ENCODE measurements at regions not wholly inside any gene's neighbourhood (a gene's known extent, or its start where the extent isn't known, plus 50 kb on each side); places are given as distances from the start of the nearest gene placed in this dataset.
"Not testable (repeated sequence)": the region's sequence is repeated elsewhere in the genome, so short reads cannot be mapped to it uniquely, and the experiment has no call there.

GRCh38 chr2:84286878-84287277, 172.2 kb downstream of the SUCLG1 start:
- no peak for DNase-seq

DNA sequence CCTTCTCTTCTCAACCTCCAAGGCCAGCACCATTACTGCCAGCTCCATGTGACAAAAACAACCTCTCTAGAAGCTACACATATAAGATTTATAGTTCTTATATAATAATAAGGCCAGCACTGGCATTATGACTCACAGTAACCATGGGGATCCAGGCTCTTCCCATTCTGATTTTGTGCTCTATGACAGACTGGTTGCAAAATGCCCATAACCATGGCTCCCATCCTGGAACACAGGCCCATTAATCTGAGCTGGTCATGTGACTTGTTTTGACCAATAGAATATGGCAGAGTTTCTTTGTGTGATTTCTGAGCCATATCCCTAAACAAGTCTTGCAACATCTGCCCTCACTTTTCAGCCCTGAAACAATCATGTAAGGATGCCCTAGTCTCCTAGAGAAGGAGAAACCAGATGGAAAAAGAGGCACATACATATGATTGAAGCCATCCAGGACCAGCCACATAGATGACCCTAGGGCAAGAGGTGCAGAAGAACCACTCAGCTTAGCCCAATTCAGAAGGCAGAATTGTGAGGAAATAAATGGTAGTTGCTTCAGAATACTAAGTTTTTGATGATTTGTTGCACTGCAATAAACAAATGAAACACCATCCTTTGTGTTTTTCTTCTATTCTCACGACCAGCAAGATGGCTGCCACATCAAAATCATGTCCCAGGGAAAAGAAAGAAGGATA, 173.9 kb downstream of the SUCLG1 start:
- DNase-seq = no peak

DNA sequence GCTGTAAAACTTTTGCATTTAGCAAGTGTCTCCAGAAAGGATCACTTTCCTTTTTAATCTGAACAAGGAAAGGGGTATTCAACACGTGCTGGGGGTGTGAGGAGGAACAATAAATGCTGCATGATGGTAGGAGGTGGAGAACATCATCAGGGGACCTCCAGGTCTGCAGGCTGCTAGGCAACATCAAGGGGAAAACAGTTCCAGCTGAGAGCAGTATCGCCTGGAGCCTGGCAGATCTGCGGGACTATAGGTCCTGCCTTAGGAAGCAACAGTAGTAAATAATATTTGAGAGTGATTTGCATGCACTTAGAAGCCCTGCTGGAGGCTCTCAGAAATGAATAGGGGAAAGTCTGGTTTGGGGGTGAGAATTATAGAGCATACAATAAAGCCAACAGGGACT, 175.6 kb downstream of the SUCLG1 start:
- no peak for DNase-seq

GRCh38 chr2:84281510-84281909, 177.6 kb downstream of the SUCLG1 start:
- DNase-seq = no peak

DNA sequence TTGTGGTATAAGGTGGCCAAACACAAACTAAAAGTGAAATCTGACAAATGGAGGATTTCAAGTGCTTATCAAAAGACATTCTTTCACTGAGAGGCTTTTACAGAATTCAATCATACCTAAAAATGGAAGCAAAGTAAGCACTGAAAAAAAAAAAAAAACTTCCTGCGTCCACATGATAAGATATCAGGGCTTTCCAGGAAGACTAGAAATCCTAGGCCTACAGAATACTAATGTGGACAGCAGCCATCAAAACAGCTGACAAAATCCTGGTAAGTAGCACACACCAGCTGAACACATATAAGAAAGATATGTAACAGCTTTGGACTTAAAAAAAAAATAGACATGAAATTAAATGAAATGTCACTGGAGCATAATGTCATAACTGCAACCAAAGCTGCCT, 178.2 kb downstream of the SUCLG1 start:
- no peak for DNase-seq

GRCh38 chr2:84278386-84278785, 180.7 kb downstream of the SUCLG1 start:
- DNase-seq = no peak

- DNase-seq = no peak
These were observed 182.4 kb downstream of the SUCLG1 start for GRCh38 chr2:84276590-84277255.

DNA sequence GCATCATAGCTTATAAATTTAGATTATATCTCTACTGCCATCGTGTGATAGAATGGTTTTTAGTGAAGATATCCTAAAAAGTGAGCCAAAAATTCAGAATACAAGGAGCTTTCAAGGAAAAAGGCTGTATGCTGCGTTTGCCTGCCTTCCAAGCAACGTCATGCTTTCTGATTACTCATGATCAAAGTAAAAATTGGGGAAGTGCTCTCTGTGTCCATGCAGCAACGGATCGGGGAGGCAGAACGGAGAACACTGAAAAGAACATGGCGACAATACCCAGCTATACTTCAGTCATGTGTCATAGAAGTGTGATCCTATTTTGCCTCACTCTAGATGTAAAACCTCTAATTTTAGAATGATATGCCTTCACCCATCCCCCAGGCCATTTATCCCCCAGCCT, 185.7 kb downstream of the SUCLG1 start:
- no peak for DNase-seq

DNA sequence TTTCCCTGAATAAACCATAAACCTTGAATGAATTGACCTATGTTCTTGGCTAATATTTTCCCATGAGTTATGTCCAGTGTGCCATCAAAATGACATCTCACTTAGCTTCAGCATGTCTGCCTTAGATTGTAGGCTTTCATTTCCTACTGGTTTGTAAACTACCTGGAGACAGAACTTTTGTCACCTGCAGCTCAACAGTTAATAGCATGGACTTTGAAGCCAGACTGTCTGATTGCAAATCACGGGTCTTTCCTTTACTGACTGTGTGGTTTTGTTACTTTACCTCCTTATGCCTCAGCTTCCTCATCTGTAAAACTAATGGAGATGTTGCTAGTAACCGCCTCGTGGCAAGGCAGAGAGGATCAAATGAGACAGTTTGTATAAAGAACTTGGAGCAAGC, 187.1 kb downstream of the SUCLG1 start:
- DNase-seq = no peak

DNA sequence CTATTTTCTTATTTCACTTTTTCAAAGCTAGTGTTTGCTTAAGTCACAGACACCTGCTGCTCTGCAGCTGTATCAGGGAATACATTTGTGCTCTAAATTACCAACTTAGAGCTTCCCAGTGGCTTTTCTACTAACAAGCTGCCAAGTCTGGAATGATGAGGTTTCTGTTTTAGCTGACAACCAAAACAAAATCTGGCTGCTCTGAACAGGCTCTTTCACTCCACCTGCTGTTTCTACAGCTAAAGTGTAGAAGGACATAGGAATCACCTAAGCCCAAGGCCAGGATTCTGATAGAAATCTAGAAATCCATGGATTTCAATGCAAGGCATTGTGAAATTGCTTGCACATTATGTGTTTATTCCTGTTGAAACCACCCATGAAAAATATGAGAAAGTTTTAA, 201.2 kb downstream of the SUCLG1 start:
- DNase-seq = no peak

DNA sequence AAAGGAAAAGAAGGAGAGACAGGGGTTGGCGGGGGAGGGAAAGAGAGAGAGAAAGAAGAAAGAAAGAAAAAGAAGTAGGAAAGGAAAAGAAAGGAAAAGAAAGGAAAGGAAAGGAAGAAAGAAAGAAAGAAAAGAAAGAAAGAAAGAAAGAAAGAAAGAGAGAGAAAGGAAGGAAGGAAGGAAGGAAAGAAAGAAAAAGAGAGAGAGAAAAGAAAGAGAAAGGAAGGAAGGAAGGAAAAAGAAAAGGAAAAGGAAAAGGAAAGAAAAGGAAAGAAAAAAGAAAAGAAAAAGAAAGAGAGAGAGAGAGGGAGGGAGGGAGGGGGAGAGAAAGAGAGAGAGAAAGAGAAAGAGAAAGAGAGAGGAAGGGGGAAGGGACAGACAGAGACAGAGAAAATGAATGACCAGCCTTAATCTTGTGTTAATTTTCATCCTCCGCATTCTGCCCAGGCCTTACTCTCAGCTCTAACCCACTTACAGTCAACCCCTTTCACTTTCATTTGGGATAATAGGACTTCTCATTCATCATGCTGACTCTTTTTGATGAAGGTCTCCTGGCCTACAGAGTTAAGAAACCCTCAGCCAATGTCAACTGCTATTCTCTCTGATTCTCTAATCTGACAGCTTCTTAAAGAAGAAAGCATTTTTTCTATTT, 207.3 kb downstream of the SUCLG1 start:
- no peak for DNase-seq

GRCh38 chr2:84249140-84249539, 209.9 kb downstream of the SUCLG1 start:
- DNase-seq = no peak

DNA sequence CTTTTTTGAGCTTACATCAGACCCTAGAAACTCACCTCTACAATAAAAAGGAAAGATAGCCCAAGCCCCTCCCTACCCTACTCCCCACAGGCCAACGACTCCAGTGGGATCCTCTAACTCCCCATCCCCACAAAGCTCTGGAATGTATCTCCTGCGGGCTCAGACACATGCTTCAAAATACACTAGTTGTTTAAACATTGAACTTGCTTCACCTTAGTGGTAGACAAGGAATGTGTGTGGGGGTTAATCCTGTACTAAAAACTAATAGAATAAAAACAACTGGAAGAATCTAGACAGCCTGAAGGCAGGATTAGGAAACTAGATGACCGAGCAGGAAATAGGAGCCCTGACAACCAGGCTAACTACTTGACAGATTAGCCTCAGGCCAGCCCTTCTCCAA, 211.5 kb downstream of the SUCLG1 start:
- no peak for DNase-seq

DNA sequence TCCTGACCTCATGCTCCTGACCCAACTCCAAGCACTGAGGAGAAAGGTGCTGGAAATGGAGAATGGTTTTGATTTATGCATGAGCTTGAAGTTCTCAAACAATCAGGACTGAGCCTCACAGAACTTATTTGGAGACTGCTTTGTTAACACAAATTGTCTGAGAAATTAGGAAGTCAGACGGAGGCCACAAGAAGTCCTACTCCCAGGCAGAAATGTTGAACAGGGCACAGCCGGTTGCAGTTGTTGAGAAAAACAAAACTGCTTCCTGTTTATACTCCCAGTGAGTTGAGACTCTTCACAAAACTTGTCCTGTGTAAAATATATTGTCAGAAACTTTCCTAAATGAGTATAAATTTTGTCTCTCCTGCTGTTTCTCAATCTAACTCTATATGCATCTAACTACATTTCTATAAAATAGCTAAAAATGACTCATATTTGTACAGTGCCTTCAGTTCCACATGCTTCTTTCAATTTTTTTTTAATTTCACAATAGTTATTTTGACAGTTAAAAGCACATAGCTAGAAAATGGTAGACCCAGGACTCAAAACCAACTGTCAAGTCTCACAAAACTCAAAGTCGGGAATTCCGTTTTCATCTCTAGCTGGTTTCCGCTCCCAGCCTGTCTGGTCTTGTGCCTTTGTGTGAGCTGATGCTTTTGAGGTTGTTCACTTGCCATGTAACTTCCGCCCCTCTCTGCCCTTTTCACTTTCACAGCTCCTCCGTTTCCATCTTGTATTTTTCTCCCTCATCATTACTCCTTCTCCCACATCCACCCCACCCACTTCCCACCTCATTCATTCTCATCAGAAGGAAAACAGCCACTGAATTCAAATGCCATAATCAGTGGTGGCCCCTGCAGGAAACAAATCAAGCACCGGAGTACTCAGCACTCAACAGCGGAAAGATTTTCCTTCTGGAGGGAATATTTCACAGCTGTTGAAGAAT, 215.0 kb downstream of the SUCLG1 start:
- no peak for DNase-seq

DNA sequence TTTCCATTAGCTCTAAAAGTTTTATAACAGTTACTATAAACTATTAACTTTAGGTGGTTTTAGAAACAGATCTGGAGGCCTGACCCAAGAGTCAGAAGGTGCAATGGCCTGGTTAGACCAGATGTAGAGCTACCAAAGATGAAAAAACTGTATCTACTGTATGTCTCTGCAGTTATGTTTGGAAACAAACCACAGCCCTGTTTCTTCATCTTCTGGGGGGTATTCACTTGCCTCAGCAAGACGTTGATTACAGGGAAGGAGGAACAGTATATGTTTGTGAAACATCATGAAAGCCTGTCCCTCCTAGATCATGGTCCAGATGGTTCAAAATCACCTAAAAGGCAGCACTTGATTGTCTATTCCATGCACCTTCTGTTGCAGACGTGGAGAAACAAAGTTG, 220.2 kb downstream of the SUCLG1 start:
- DNase-seq = no peak

DNA sequence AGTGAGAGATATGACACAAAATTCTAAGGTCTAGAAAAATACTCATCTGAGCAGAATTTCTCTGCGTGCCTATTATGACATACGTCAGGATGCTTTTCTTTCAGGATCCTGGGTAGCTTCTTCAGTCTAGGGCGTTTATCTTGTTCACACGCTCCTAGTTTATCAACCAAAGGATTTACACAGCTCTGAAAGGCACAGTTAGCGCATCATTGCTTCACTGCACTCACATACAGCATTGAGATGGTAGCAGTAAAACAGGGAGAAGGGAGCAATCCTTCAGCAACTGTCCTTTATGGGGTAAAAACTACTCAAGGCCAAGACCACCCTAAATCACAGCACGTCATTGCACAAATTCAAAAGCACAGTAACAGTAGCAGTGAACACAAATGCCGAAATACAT, 222.8 kb downstream of the SUCLG1 start:
- DNase-seq = no peak

DNA sequence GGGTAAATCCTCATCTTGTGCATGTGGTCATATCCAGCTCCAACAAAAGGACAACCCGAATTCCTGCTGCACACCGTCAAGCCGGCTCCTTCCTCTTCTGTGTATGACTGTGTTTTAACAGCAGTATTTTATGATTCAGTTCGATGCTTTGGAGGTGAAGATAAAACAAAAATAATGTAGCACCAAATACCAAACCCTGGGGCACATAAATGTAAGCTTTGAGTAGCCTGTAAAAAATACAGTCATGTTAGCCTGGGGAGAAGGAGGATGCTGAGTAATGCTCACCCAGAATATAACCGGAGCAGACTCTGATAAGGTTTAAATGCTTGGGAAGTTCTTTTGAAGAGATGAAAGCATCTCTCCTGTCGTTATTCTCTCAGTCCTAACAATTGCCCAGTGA, 225.0 kb downstream of the SUCLG1 start:
- DNase-seq = no peak

GRCh38 chr2:84231478-84231877, 227.6 kb downstream of the SUCLG1 start:
- DNase-seq = no peak

GRCh38 chr2:84224121-84224520, 235.0 kb downstream of the SUCLG1 start:
- DNase-seq = no peak

GRCh38 chr2:84223191-84223590, 235.9 kb downstream of the SUCLG1 start:
- DNase-seq = no peak

DNA sequence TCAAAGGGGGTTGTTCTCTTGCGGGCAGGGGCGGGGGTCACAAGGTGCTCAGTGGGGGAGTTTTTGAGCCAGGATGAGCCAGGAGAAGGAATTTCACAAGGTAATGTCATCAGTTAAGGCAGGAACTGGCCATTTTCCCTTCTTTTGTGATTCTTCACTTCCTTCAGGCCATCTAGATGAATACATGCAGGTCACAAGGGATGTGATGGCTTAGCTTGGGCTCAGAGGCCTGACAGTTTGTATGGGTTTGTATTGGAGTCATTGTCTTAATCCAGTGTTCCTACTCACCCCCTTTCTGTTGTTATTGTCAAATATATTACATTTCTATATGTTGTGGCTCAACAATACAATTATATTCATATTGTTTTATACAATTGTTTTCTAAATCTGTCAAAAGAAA, 238.0 kb downstream of the SUCLG1 start:
- not testable (repeated sequence) for DNase-seq

DNA sequence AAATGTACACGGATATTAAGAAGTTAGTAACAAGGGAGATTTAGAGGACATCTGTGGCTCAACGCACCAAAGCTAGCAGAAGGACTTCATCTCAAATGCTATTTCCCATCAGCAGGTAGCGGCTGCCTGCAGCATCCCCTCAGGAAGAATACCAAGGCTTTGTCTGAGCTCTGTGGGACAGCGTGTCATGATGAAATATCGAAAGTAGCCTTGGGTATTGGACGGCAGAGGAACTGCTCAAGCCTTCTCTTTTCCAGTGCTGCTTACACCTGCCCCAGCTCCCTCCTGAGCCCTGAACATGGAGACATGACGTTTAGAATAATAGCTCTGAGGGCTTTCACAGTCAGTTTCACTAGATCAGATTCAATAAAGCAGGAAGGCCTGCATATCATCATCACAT, 241.6 kb downstream of the SUCLG1 start:
- DNase-seq = no peak

- no peak for DNase-seq
These were observed 244.6 kb downstream of the SUCLG1 start for GRCh38 chr2:84214455-84214854.
